GM21515 (cell line): ENCODE measurements at regions not wholly inside any gene's neighbourhood (a gene's known extent, or its start where the extent isn't known, plus 50 kb on each side); places are given as distances from the start of the nearest gene placed in this dataset.
"Not testable (repeated sequence)": the region's sequence is repeated elsewhere in the genome, so short reads cannot be mapped to it uniquely, and the experiment has no call there.

Experiments
- ATAC-seq: cut with Tn5 transposase; IDR thresholded peaks from one replicate; pipeline ENCODE4 v1.9.1; 2021; ENCODE audit not compliant: unreplicated experiment

DNA sequence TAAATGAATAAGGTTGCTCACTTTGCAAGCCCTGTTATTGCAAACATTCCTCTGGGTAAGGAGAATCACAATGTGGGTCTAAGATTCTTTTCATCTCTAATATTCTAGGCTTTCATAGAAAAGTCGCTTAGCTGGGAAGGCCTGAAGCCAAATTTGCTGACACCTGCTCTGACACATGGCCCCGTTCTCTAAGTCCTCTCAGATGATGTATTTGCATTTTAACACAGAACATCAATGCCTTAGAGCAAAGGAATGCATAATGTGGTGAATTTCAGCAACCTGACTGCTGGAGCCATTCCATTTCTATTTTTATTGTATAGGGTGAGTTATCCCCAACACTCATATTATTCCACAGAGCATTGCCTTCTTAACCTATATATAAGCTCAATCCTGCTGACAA is 682.1 kb upstream of the NRP1 start:
- no peak for ATAC-seq

DNA sequence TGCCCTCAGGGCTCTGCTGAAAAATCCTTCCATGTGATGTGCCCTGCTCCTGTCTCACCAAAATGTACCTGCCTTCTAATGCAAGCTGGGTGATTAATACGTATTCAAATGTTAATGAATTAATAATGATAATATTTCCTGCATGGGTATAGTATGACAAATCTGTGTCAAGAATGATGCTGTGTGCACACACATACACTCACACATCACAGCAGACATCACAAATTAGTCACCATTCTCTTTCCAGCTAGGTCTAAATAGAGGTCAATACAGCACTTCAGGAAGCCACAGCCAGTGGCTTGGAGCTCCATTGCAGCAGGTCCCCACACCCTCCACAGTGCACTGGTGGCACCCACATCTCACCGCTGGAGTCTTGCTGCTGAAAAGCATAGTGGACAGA is 681.2 kb upstream of the NRP1 start:
- ATAC-seq, result no peak

DNA sequence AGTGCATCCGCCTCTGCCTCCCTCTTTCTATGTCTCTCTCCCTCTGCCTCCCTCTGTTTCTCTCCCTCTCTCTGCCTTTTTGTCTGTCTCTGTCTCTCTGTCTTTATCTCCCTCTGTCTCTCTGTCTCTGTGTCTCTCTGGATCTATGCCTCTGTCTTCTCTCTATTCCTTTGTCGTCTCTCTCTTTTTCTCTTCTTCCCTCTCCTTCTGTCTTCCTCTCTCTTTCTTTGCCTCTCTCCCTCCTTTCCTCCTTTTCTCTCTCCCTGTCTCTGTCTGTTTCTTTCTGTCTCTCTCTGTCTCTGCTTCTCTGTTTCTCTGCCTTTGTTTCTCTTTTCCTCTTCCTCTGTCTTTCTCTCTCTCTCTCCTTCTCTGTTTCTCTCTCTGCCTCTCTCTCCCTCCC is 678.8 kb upstream of the NRP1 start:
- no peak for ATAC-seq

DNA sequence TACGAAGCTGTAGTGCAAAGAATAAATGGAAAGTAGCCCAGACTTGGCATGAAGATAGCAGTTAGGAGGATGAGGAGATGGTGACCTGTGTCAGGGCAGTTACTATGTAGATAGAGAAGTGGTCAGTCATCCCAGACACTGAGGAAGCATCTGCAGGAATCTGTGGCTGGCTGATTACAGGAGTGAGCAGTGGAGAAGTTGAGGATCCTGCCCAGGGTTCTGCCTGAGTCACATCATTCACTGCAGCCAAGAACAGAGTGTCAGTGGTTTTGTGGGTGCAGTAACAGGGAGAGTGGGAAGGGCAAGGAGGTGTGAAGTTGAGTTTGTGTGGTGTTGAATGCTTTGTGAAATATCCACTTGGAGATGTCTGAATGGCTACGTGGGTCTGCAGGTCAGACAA is 676.4 kb upstream of the NRP1 start:
- no peak for ATAC-seq

DNA sequence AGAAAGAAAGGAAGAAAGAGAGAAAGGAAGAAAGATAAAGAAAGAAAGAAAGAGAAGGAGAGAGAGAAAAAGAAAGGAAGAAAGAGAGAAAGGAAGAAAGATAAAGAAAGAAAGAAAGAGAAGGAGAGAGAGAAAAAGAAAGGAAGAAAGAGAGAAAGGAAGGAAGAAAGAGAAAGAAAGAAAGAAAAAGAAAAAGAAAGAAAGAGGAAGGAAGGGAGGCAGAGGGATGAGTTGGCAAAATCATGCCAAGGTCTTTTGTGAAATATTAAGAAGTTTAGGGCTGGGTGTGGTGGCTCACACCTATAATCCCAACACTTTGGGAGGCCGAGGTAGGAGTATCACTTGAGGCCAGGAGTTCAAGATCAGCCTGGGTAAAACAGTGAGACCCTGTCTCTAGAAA is 675.8 kb upstream of the NRP1 start:
- ATAC-seq, result not testable (repeated sequence)

DNA sequence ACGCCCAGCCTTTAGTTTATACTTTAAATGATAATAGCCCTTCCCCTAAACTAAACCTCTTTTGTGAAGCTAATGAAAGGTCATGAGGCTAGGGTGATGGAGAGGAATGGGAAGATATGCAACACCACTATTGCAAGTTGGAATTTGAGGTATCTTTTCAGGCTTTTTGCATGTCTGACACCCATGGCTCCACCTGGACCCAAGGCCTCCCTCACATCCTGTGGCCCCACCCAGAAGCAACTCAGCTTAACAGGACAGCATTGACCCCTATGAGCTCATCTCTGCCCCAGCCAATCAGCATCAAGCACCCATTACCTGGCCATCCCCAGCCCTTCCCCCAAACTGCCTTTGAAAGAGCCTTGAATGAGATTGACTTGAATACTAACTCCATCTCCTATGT is 674.2 kb upstream of the NRP1 start:
- no peak for ATAC-seq

DNA sequence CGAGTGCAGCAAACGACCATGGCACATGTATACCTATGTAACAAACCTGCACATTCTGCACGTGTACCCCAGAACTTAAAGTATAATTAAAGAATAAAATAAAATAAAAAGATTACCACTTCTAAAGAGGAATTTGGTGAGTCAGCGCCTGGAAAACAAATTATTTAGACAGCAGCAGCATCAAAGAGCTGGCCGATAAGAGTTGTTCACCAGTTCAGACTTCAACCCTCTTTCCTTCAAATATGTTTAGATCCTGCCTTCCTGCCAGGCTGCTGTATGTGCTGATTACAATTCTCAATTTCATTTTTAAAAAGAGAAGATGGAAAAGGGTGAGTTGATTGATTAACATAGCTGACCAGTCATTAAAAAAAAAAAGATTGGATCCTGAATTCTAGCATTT is 672.0 kb upstream of the NRP1 start:
- ATAC-seq, result no peak

DNA sequence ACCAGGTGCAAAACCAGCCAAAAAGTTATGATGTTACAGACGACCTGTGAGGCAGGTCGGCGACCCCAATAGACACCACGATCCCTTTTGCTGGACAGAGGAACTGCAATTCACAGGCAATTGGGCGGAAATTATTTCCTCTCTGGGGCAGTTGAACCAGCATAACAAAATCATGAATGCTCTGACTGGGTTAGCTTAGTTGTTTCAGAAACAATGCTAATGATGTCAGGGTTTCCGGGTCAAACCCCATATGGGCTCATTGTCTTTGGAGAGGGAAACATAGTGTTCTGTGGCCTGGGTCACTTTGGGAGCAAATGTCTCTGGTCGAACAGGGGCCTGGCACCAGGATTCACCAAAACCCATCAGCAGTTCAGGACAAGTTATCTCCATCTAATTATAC is 669.1 kb upstream of the NRP1 start:
- no peak for ATAC-seq

DNA sequence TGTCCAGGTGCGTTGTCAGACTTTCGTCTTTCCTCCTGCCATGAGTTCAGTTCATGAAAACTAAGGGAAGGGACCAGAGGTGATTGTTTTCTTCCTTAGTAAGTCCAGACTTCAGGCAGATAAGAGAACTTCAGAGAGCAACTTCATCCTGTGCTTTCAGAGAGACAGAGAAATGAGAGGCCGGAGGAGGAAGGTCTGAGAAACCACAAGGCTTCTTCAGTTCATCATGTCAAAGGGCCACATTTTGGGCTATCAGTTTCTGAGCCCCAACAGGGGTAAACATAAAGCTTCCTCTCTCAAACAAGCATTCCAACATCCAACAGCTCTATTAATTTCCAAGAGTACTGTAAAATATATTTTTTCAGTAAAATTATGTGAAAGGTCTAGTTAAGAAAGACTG is 668.4 kb upstream of the NRP1 start:
- ATAC-seq, result no peak

DNA sequence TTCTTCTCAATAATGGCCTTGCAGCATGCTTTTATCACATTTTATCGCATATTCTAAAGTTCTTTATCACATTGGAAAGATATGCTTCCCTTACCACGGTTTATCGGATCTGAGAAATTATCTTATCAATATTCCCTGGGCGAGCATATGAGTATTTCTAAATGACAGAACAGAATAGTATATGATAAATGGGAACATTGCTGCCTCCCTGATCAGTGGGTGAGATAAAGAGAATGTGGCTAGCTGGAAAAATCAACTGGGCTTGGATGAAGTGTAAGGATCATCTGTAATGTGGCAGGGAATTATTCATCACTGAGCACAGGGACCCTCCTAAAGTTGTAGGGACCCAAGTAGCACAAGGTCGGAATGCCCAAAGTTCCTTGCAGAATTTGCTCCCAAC is 667.4 kb upstream of the NRP1 start:
- no peak for ATAC-seq

DNA sequence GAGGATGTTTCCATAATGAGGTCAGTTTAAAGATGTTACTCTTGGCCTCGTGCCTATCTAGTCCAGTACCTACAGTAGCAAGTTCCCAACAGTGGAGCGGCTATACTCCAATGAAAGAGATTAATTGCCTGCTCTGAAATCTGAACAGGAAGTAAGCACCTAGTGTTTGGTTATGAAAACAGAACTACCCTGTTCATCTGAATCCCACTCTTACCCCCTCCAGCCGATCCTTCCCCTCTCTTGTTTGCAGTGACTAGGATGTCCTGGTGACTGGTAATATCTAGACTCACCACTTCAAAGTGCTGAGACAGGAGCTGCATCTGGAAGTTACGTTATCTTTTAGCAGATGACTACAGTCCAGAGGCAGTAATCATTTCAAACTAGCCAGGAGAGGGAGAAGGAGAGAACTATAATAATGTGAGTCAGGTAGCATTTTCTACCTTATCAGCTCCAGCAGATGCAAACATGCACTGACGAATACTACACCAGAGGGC is 666.7 kb upstream of the NRP1 start:
- no peak for ATAC-seq

DNA sequence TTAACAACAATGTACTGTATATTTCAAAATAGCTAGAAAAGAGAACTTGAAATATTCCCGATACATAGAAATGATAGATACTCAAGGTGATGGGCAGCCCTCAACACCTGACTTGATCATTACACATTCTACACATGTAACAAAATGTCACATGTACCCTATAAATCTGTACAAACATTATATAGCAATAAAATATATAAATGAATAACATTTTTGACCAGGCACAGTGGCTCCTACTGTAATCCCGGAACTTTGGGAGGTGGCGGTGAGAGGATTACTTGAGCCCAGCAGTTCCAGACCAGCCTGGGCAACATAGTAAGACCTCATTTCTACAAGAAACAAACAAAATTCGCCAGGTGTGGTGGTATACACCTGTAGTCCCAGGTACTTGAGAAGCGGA is 659.5 kb upstream of the NRP1 start:
- ATAC-seq, result no peak

DNA sequence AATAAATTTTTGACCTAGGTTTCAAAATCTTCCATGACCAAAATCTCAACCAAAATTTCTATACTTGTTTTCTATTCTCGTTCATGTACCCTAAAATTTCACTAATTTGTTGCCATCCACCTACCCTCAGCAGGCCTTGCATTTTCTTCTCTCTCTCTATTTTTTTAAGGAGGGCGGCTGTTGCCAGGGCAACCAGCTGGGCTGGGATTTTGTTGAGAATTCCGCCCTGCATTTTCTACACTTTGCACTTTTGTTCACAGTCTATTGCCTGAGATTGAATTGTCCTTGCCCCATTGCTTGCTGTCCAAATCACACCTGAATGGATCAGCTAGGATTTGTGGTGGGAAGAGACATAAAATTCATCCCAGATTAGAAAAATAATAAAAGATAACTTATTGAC is 657.5 kb upstream of the NRP1 start:
- ATAC-seq, result no peak

DNA sequence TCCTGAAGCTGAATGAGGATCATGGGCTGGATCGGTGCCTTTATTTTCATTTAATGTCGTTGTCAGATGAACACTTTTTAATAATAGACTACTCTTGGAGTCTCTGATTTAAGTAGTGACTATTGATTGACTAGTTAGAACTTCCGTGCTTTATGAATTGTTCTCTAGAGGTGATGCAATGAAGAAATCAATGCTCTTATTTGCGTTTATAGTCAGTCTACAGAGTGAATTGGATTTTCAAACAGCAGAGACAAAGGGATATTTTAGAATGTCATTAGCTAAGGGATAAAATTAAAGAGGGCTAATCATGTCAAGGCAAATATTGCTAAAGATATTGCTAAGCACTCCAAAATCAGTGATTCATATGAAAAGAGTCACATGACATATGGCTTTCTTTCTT is 652.0 kb upstream of the NRP1 start:
- no peak for ATAC-seq

DNA sequence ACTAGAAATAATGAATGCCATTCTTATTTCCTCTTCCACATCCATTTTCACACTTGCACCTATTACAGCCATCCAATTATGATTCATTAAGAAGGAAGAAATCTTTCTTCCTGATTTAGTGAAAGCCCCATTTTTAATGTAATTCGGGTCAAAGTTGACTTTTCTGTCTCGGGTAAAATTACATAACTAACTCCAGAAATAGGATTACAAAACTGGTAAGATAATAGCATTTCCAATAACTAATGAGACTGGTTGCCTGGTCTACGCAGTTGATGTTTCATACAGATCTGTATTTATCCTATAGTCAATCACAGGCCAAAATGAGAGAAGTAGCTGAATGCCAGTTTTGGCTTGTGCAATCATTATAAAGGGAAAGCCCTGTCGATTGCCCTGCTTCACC is 651.5 kb upstream of the NRP1 start:
- no peak for ATAC-seq

DNA sequence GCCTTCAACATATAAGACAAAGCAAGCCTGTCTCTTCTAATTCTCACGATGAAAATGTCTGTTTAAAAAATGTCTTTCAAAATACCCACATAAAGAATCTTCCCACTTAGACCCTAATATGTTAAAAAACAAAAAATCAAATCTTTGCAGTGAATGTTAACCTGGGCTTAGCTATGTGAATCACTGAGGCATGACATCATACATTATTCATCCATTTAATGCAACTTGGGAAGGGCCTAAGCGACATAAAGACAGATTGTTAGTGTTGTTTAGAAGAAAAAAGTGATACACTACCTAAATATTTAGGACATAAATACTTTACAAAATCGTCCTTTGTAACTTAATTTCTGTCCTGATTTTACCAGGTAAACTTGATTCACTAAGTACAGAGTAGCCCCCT is 648.5 kb upstream of the NRP1 start:
- no peak for ATAC-seq

DNA sequence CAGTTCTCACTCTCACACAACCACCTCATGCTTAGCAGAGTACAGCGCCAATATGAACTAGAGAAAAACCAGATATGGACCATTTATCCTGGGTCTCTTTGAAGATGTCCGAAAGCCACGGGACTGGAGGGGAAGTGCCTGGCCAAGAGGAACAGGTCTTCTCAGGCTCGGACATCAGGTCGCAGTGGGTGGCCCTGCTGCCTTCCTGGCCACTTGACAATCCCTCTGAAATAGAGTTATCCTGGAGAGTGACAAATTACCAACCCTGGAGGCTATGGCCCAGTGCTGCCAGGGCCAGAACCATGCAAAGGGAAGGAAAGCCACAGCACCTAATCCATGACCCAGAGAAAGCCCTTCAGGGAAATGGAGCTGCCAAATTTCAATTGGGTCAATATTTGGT is 646.8 kb upstream of the NRP1 start:
- ATAC-seq, result no peak

DNA sequence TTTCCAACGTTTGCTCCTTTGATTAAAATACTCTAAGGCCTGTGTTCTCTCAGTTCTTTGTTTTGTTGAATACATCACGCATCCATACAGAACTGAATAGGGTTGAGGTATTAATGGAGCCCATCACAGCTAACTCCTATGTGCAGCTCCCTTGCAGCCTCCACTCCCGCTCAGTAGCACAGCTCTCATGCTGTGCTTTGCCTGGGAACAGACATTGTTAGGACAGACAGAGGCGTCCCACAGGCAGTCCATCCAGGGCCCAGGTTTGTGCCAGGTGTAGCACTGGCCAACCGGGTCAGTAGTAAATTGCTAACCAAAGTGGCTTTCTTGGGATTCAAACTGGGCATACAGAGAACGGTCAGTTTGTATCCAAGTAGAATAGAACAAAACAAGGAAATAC is 644.7 kb upstream of the NRP1 start:
- no peak for ATAC-seq

DNA sequence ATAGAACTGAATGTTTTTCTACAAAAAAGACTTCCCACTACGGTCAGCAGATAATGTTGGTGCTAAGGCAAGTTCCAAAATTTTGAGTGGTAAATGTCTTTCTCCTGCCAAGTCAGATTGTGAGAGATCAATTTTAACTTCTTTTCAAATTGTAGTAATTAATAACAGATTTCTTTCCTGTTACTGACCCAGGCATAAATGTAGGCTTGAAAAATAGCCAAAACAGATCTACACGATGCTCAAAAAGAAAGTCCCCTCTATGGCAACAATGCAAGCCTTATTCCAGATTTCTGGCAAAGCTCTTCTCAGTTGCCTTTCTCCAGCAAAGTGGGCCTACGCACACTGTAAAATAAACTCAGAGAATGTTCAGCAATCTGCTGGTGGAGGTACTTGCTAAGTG is 641.0 kb upstream of the NRP1 start:
- no peak for ATAC-seq

DNA sequence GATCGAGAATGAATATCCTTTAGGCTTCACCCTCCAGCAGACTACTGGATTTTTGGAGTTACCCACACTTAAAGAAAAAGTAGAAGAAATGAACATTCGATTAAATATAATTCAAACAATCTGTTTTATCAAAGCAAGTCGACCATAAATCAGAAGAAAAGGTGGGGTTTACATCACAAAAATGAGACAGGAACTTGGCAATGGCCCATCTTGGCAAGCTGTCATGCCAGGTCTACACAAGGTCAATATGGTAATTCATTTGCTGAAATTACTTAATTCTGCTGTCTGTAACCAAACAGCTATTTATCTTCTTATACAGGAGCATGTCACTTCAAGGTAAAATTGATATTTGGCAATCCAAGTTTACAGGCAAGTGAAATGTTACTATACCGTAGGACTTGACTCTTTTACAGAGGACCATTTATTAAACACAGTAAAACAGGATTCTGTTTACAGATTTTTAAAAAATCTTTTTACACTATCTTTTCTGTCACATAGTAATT is 640.6 kb upstream of the NRP1 start:
- ATAC-seq, result no peak

DNA sequence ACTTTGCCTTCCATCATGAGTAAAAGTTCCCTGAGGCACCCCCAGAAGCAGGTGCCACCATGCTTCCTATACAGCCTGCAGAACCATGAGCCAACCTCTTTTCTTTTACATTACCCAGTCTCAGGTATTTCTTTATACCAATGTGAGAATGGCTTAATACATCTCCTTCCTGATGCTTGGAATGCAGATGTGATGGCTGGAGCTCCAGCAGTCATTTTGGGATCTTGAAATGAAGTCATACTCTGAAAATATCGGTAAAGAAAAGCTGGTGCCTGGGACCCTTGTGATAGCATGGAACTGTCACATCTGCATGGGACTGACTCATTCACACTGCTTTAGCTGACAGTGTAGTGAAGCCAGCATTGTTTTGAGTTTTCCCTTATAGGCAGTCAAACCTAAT is 634.5 kb upstream of the NRP1 start:
- ATAC-seq, result no peak

DNA sequence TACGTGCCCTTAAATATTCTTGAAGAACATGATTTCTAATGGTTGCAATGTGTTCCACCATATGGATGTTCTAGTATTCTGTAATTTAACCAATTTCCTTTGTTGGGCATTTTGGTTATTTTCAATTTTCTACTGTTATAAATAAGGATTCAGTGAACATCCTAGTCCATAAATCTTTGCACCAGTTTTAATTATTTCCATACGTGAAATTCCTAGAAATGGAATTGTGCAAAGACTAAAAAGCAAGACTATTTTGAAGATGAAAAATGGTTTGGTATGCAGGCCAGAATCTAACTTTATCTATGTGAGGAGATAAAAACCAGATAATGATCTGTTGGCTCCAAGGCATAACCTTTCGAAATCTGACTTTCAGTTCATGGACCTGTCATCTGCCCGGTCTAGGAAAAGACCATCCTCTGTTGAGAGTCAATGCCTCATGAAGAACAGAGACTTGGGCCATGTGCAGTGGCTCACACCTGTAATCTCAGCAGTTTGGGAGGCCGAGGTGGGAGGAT is 633.2 kb upstream of the NRP1 start:
- ATAC-seq, result no peak

DNA sequence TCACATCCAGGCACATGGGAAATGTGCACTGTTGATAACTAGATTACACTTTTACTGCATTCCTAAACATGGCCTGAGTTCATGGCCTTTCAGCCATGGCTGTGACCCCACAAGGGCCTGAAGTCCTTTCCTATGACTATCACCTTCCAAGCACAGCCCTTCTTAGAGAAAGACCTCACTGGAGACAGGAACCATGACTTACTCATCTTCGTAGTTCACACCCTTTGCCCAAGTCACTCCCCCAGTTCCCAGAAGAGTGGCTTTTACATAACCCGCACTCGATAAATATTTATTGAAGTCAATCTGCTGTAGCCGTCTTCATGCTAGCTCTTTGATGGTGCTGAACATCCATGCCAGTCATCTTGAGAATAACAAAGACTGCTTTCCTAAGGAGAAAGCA is 632.5 kb upstream of the NRP1 start:
- no peak for ATAC-seq
